ENCODE measurements at regions not wholly inside any gene's neighbourhood (a gene's known extent, or its start where the extent isn't known, plus 50 kb on each side); places are given as distances from the start of the nearest gene placed in this dataset.

GRCh38 chr10:44053391-44053790, 331.5 kb downstream of the CXCL12 start:
- no peaks in the 10 kb centered on the region for H3K27me3 ChIP-seq (ENCODE audit: control insufficient read depth, insufficient read depth, low read length)
- no peaks in the 10 kb centered on the region for H3K4me1 ChIP-seq (ENCODE audit: control insufficient read depth, insufficient read depth, low read length)
- no peak overlapping the region for H3K9ac ChIP-seq (ENCODE audit: low read depth, low read length)
- H3K36me3 ChIP-seq (ENCODE audit: control insufficient read depth, insufficient read depth, low read length) = no peaks in the 10 kb centered on the region
- H3K4me3 ChIP-seq (ENCODE audit: low read depth, low read length) = no peak overlapping the region
- no peaks in the 10 kb centered on the region for H3K9me3 ChIP-seq (ENCODE audit: control insufficient read depth, insufficient read depth, low read length)

GRCh38 chr10:44051584-44052385, 333.1 kb downstream of the CXCL12 start:
- H3K9me3 ChIP-seq (ENCODE audit: control insufficient read depth, insufficient read depth, low read length) = no peaks in the 10 kb centered on the region
- H3K27me3 ChIP-seq (ENCODE audit: control insufficient read depth, insufficient read depth, low read length) = no peaks in the 10 kb centered on the region
- no peak overlapping the region for H3K9ac ChIP-seq (ENCODE audit: low read depth, low read length)
- no peaks in the 10 kb centered on the region for H3K4me1 ChIP-seq (ENCODE audit: control insufficient read depth, insufficient read depth, low read length)
- H3K36me3 ChIP-seq (ENCODE audit: control insufficient read depth, insufficient read depth, low read length) = no peaks in the 10 kb centered on the region
- no peak overlapping the region for H3K4me3 ChIP-seq (ENCODE audit: low read depth, low read length)

GRCh38 chr10:44051091-44051490, 333.8 kb downstream of the CXCL12 start:
- Histone ChIP-seq H3K36me3 (ENCODE audit: control insufficient read depth, insufficient read depth, low read length) (no peaks in the 10 kb centered on the region), H3K4me1 (ENCODE audit: control insufficient read depth, insufficient read depth, low read length) (no peaks in the 10 kb centered on the region), H3K4me3 (ENCODE audit: low read depth, low read length) (no peak overlapping the region), H3K9me3 (ENCODE audit: control insufficient read depth, insufficient read depth, low read length) (no peaks in the 10 kb centered on the region), H3K27me3 (ENCODE audit: control insufficient read depth, insufficient read depth, low read length) (no peaks in the 10 kb centered on the region), H3K9ac (ENCODE audit: low read depth, low read length) (no peak overlapping the region)

GRCh38 chr10:44049301-44050015, 335.4 kb downstream of the CXCL12 start:
- no peaks in the 10 kb centered on the region for H3K4me1 ChIP-seq (ENCODE audit: control insufficient read depth, insufficient read depth, low read length)
- H3K9me3 ChIP-seq (ENCODE audit: control insufficient read depth, insufficient read depth, low read length) = no peaks in the 10 kb centered on the region
- no peaks in the 10 kb centered on the region for H3K36me3 ChIP-seq (ENCODE audit: control insufficient read depth, insufficient read depth, low read length)
- no peak overlapping the region for H3K4me3 ChIP-seq (ENCODE audit: low read depth, low read length)
- no peak overlapping the region for H3K9ac ChIP-seq (ENCODE audit: low read depth, low read length)
- no peaks in the 10 kb centered on the region for H3K27me3 ChIP-seq (ENCODE audit: control insufficient read depth, insufficient read depth, low read length)

- no peaks in the 10 kb centered on the region for H3K36me3 ChIP-seq (ENCODE audit: control insufficient read depth, insufficient read depth, low read length)
- H3K9me3 ChIP-seq (ENCODE audit: control insufficient read depth, insufficient read depth, low read length) = no peaks in the 10 kb centered on the region
- H3K4me1 ChIP-seq (ENCODE audit: control insufficient read depth, insufficient read depth, low read length) = peaks cover under 1% of the 10 kb centered on the region
- no peak overlapping the region for H3K4me3 ChIP-seq (ENCODE audit: low read depth, low read length)
- no peaks in the 10 kb centered on the region for H3K27me3 ChIP-seq (ENCODE audit: control insufficient read depth, insufficient read depth, low read length)
- H3K9ac ChIP-seq (ENCODE audit: low read depth, low read length) = no peak overlapping the region
These were observed 337.5 kb downstream of the CXCL12 start for GRCh38 chr10:44047361-44047760.

- Histone ChIP-seq H3K4me3 (ENCODE audit: low read depth, low read length) (no peak overlapping the region), H3K4me1 (ENCODE audit: control insufficient read depth, insufficient read depth, low read length) (peaks cover 2% of the 10 kb centered on the region), H3K27me3 (ENCODE audit: control insufficient read depth, insufficient read depth, low read length) (no peaks in the 10 kb centered on the region), H3K9me3 (ENCODE audit: control insufficient read depth, insufficient read depth, low read length) (no peaks in the 10 kb centered on the region), H3K9ac (ENCODE audit: low read depth, low read length) (no peak overlapping the region), H3K36me3 (ENCODE audit: control insufficient read depth, insufficient read depth, low read length) (no peaks in the 10 kb centered on the region)
These were observed 338.3 kb downstream of the CXCL12 start for GRCh38 chr10:44046605-44047004.

GRCh38 chr10:44045020-44045419, 339.9 kb downstream of the CXCL12 start:
- H3K9me3 ChIP-seq (ENCODE audit: control insufficient read depth, insufficient read depth, low read length) = no peaks in the 10 kb centered on the region
- H3K4me3 ChIP-seq (ENCODE audit: low read depth, low read length) = no peak overlapping the region
- H3K27me3 ChIP-seq (ENCODE audit: control insufficient read depth, insufficient read depth, low read length) = no peaks in the 10 kb centered on the region
- no peak overlapping the region for H3K9ac ChIP-seq (ENCODE audit: low read depth, low read length)
- no peaks in the 10 kb centered on the region for H3K36me3 ChIP-seq (ENCODE audit: control insufficient read depth, insufficient read depth, low read length)
- peaks cover 2% of the 10 kb centered on the region for H3K4me1 ChIP-seq (ENCODE audit: control insufficient read depth, insufficient read depth, low read length)

GRCh38 chr10:44044549-44044948, 340.3 kb downstream of the CXCL12 start:
- peaks cover 2% of the 10 kb centered on the region for H3K4me1 ChIP-seq (ENCODE audit: control insufficient read depth, insufficient read depth, low read length)
- no peak overlapping the region for H3K9ac ChIP-seq (ENCODE audit: low read depth, low read length)
- H3K4me3 ChIP-seq (ENCODE audit: low read depth, low read length) = no peak overlapping the region
- no peaks in the 10 kb centered on the region for H3K9me3 ChIP-seq (ENCODE audit: control insufficient read depth, insufficient read depth, low read length)
- no peaks in the 10 kb centered on the region for H3K36me3 ChIP-seq (ENCODE audit: control insufficient read depth, insufficient read depth, low read length)
- no peaks in the 10 kb centered on the region for H3K27me3 ChIP-seq (ENCODE audit: control insufficient read depth, insufficient read depth, low read length)

GRCh38 chr10:44043646-44044375, 341.1 kb downstream of the CXCL12 start:
- peaks cover 2% of the 10 kb centered on the region for H3K4me1 ChIP-seq (ENCODE audit: control insufficient read depth, insufficient read depth, low read length)
- H3K9ac ChIP-seq (ENCODE audit: low read depth, low read length) = no peak overlapping the region
- H3K9me3 ChIP-seq (ENCODE audit: control insufficient read depth, insufficient read depth, low read length) = no peaks in the 10 kb centered on the region
- H3K27me3 ChIP-seq (ENCODE audit: control insufficient read depth, insufficient read depth, low read length) = no peaks in the 10 kb centered on the region
- H3K4me3 ChIP-seq (ENCODE audit: low read depth, low read length) = no peak overlapping the region
- H3K36me3 ChIP-seq (ENCODE audit: control insufficient read depth, insufficient read depth, low read length) = no peaks in the 10 kb centered on the region

- Histone ChIP-seq H3K4me1 (ENCODE audit: control insufficient read depth, insufficient read depth, low read length) (peaks cover 2% of the 10 kb centered on the region), H3K27me3 (ENCODE audit: control insufficient read depth, insufficient read depth, low read length) (no peaks in the 10 kb centered on the region), H3K4me3 (ENCODE audit: low read depth, low read length) (no peak overlapping the region), H3K9me3 (ENCODE audit: control insufficient read depth, insufficient read depth, low read length) (no peaks in the 10 kb centered on the region), H3K9ac (ENCODE audit: low read depth, low read length) (no peak overlapping the region), H3K36me3 (ENCODE audit: control insufficient read depth, insufficient read depth, low read length) (no peaks in the 10 kb centered on the region)
These were observed 341.8 kb downstream of the CXCL12 start for GRCh38 chr10:44042926-44043602.

GRCh38 chr10:44042075-44042770, 342.7 kb downstream of the CXCL12 start:
- Histone ChIP-seq H3K27me3 (ENCODE audit: control insufficient read depth, insufficient read depth, low read length) (no peaks in the 10 kb centered on the region), H3K9ac (ENCODE audit: low read depth, low read length) (no peak overlapping the region), H3K4me3 (ENCODE audit: low read depth, low read length) (no peak overlapping the region), H3K9me3 (ENCODE audit: control insufficient read depth, insufficient read depth, low read length) (no peaks in the 10 kb centered on the region), H3K4me1 (ENCODE audit: control insufficient read depth, insufficient read depth, low read length) (peaks cover 2% of the 10 kb centered on the region), H3K36me3 (ENCODE audit: control insufficient read depth, insufficient read depth, low read length) (no peaks in the 10 kb centered on the region)

All from iPS-15b (cell line).